HepG2 (cell line): ENCODE measurements at regions not wholly inside any gene's neighbourhood (a gene's known extent, or its start where the extent isn't known, plus 50 kb on each side); places are given as distances from the start of the nearest gene placed in this dataset.

Source experiments
- ATAC-seq: fragments of 200-7000 bp; cut with Tn5 transposase; 3 replicates; pipeline ENCODE4 v1.9.1; 2020; ENCODE audit warnings: mild to moderate bottlenecking, moderate library complexity
- BruUV-seq: library from RNA; stranded (reverse); fragments of 400-500 nt; replicated peaks from 2 replicates; lab custom pipeline; 2021; lab: Mats Ljungman, UMichigan
- CTCF ChIA-PET: fragments of 300-600 bp; formaldehyde crosslinking; extraction: SDS; loops from one replicate; lab custom pipeline; 2021; ENCODE audit warnings: low total read pairs, inconsistent platforms, low intra/inter-chr PET ratio; lab: Yijun Ruan, JAX
- POLR2A ChIA-PET: fragments of 350-600 bp; sonication (Branson Sonifier 250); formaldehyde crosslinking; loops from one replicate; lab custom pipeline; 2020; ENCODE audit warnings: antibody characterized with exemption, inconsistent platforms; lab: Yijun Ruan, JAX
- DNase-seq: peaks from one replicate; pipeline ENCODE4 v3.0.0-alpha.2; 2015; ENCODE audit warnings: low spot score
- FAIRE-seq: peaks from 3 replicates; lab custom pipeline; 2011; peaks lifted over from hg19 to GRCh38; lab: Jason Lieb, UNC
- H2AFZ ChIP-seq: one replicate; pipeline ENCODE4 v1.6.1; 2011; ENCODE audit warnings: low read length, inconsistent platforms
- H3K27ac ChIP-seq: fragments of 300-600 bp; 3 replicates; pipeline ENCODE4 v1.8.0; 2011; ENCODE audit warnings: mixed run types, mild to moderate bottlenecking, mixed read lengths, low read length, inconsistent platforms; ENCODE audit not compliant: insufficient read depth; ENCODE audit errors: extremely low read length
- H3K27me3 ChIP-seq, 2 experiments: fragments of 200-600 bp in 1 of 2; 2 replicates in 1 of 2; 3 replicates in 1 of 2; pipeline versions ENCODE4 v1.6.0 to v1.8.0; 2011; ENCODE audit warnings: low read length in 2 of 2, mild to moderate bottlenecking in 2 of 2, moderate library complexity in 2 of 2, inconsistent platforms in 1 of 2; ENCODE audit not compliant: insufficient read depth in 2 of 2, control insufficient read depth in 1 of 2
- H3K36me3 ChIP-seq, 2 experiments: fragments of 200-600 bp in 1 of 2; replicated peaks in 1 of 2; 2 replicates in 1 of 2; 3 replicates in 1 of 2; pipeline versions ENCODE4 v1.5.1 to v1.8.0; 2011; ENCODE audit warnings: low read length in 2 of 2, inconsistent platforms in 1 of 2; ENCODE audit not compliant: insufficient read depth in 2 of 2, control insufficient read depth in 1 of 2
- H3K4me1 ChIP-seq: 2 replicates; pipeline ENCODE4 v1.5.1; 2012; ENCODE audit warnings: low read length, inconsistent platforms; ENCODE audit not compliant: insufficient read depth
- H3K4me2 ChIP-seq: 2 replicates; pipeline ENCODE4 v1.6.0; 2011; ENCODE audit warnings: low read depth, low read length, inconsistent platforms
- H3K4me3 ChIP-seq, 3 experiments: fragments of 200-600 bp in 1 of 3; sonication (generic), shearing (Covaris generic) in 1 of 3; replicated peaks in 1 of 3; 2 replicates each; pipeline ENCODE4 v1.5.1; 2011 to 2016; ENCODE audit warnings: low read length in 3 of 3, inconsistent platforms in 2 of 3, low read depth in 2 of 3, mild to moderate bottlenecking in 2 of 3, control low read depth in 1 of 3, mixed read lengths in 1 of 3; ENCODE audit not compliant: insufficient read depth in 1 of 3
- H3K79me2 ChIP-seq: one replicate; pipeline ENCODE4 v1.6.1; 2011; ENCODE audit warnings: low read length, inconsistent platforms; ENCODE audit not compliant: insufficient read depth
- H3K9ac ChIP-seq: 2 replicates; pipeline ENCODE4 v1.6.0; 2011; ENCODE audit warnings: mild to moderate bottlenecking, low read depth, low read length, inconsistent platforms; ENCODE audit not compliant: insufficient read depth
- H3K9me3 ChIP-seq: 2 replicates; pipeline ENCODE4 v1.5.1; 2012; ENCODE audit warnings: mild to moderate bottlenecking, low read length
- H4K20me1 ChIP-seq: 2 replicates; pipeline ENCODE4 v1.6.0; 2011; ENCODE audit warnings: inconsistent platforms, mild to moderate bottlenecking, low read length, moderate library complexity; ENCODE audit not compliant: insufficient read depth
- BORCS8-MEF2B ChIP-seq: sonication (generic); formaldehyde crosslinking; IDR thresholded peaks from 2 replicates; pipeline ENCODE4 v1.8.0; 2022; ENCODE audit warnings: mild to moderate bottlenecking, missing genetic modification reagents
- HDAC6 ChIP-seq: fragments of 200-600 bp; sonication (generic); IDR thresholded peaks from 2 replicates; pipeline ENCODE4 v1.7.0; 2017; ENCODE audit warnings: mild to moderate bottlenecking, antibody characterized with exemption, low read length, low read depth
- KAT2B ChIP-seq: fragments of 150-350 bp; IDR thresholded peaks from 2 replicates; pipeline ENCODE4 v1.6.1; 2014; ENCODE audit warnings: low read depth, low read length, borderline replicate concordance
- KLF12 ChIP-seq: sonication (generic); formaldehyde crosslinking; IDR thresholded peaks from 2 replicates; pipeline ENCODE4 v1.4.0; 2020; ENCODE audit warnings: missing genetic modification reagents, borderline replicate concordance
- ZNF296 ChIP-seq: sonication (generic); formaldehyde crosslinking; conservative IDR thresholded peaks from 2 replicates; pipeline ENCODE4 v1.5.0; 2020; ENCODE audit warnings: mild to moderate bottlenecking, missing genetic modification reagents
- ZNF570 ChIP-seq: sonication (generic); formaldehyde crosslinking; IDR thresholded peaks from 2 replicates; pipeline ENCODE4 v1.4.0; 2020; ENCODE audit warnings: mild to moderate bottlenecking, missing genetic modification reagents, borderline replicate concordance
- ZNF672 ChIP-seq: sonication (generic); formaldehyde crosslinking; IDR thresholded peaks from 2 replicates; pipeline ENCODE4 v1.8.1; 2022; ENCODE audit warnings: missing genetic modification reagents
- ZNF713 ChIP-seq: sonication (generic); formaldehyde crosslinking; IDR thresholded peaks from 2 replicates; pipeline ENCODE4 v1.4.0; 2020; ENCODE audit warnings: mild to moderate bottlenecking, missing genetic modification reagents
- ZSCAN21 ChIP-seq: sonication (generic); formaldehyde crosslinking; IDR thresholded peaks from 2 replicates; pipeline ENCODE4 v1.8.0; 2022; ENCODE audit warnings: mild to moderate bottlenecking, missing genetic modification reagents, moderate library complexity, borderline replicate concordance
- WGBS: methylation state at CpG from one replicate; pipeline ENCODE4 v1.1.6; 2017; ENCODE audit warnings: low lambda C conversion rate; 5-methylcytosine and 5-hydroxymethylcytosine counted together
- in situ Hi-C: cut with HindIII; loops from 2 replicates; pipeline ENCODE4 v1.10.0; 2017; ENCODE audit warnings: low pct_unique_long_range_greater_than_20kb; ENCODE audit not compliant: extremely low pct_ligation_motif_present
- intact Hi-C: fragments of 100-400 bp; cut with micrococcal nuclease; formaldehyde crosslinking; loops from one replicate; pipeline ENCODE4 v1.10.0; 2022; ENCODE audit not compliant: unreplicated experiment

DNA sequence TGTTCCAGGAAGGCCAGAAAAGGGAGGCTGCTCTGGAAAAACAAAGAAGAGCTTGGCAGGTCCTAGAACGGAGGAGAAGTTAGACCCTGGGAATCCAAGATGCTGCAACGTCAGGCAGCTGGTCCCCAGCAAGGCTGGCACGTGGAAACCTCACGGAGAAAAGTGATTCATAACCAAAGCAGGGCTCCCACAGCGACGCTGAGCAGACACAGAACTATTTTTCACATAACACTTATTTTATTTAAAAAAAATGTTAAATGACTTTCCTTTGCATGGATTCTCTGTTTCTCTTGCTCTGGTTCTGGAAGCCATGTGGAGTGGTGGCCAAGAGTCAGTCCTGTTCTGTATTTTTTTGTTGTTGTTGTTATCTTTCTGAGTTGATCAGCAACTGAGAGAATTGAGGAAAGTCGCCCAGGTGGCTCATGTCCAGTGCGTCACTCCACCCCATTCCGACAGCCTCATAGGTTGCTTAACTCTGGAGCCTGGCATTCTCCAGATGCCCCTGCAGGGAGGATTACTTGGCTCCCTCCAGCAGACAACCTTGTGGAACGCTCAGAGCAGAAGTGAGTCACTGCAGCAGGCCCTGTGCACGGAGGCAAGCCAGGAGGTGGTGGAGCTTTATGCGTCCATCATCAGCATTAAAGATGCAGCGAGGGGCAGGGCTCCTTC is 229.9 kb upstream of the HDAC4 start:
- Histone ChIP-seq H3K9me3 (peaks cover under 1% of the 10 kb centered on the region; the same call in 1 of the 2 replicates), H3K36me3 (no peaks in the 10 kb centered on the region), H2AFZ (no peak overlapping the region), H3K9ac (no peak overlapping the region), H3K4me2 (no peak overlapping the region), H3K27me3 (peaks cover 1 to 15% of the 10 kb centered on the region in 2 experiments; a peak in 3 of 5 replicates), H4K20me1 (no peaks in the 10 kb centered on the region), H3K79me2 (no peaks in the 10 kb centered on the region), H3K4me3 (no peak overlapping the region), H3K4me1 (no peaks in the 10 kb centered on the region), H3K27ac (no peak overlapping the region)
- intact Hi-C loops, result no loop called here
- BruUV-seq, result no TSS peak
- TF ChIP-seq HDAC6 (no peak), BORCS8-MEF2B (CRISPR knock-in tag) (no peak), KAT2B (no peak), ZNF296 (CRISPR knock-in tag) (no peak), ZNF570 (no peak), ZNF713 (CRISPR knock-in tag) (no peak), ZNF672 (CRISPR knock-in tag) (no peak), ZSCAN21 (CRISPR knock-in tag) (no peak), KLF12 (CRISPR knock-in tag) (no peak)
- CTCF ChIA-PET, result no interaction called here
- no peak for ATAC-seq
- in situ Hi-C loops, result no loop called here
- POLR2A ChIA-PET, result no interaction called here
- no peak for DNase-seq
- FAIRE-seq, result no peak
- WGBS, result 8% methylated on average over 12 of the region's 13 CpGs
